ENCODE measurements at regions not wholly inside any gene's neighbourhood (a gene's known extent, or its start where the extent isn't known, plus 50 kb on each side); places are given as distances from the start of the nearest gene placed in this dataset.

GRCh38 chr15:98240303-98240702 is 279.8 kb downstream of the ARRDC4 start:
- no peak for TF ChIP-seq ZC3H10 (CRISPR knock-in tag; IDR thresholded peaks at IDR 0.05)
- TF ChIP-seq, protein P1, sequence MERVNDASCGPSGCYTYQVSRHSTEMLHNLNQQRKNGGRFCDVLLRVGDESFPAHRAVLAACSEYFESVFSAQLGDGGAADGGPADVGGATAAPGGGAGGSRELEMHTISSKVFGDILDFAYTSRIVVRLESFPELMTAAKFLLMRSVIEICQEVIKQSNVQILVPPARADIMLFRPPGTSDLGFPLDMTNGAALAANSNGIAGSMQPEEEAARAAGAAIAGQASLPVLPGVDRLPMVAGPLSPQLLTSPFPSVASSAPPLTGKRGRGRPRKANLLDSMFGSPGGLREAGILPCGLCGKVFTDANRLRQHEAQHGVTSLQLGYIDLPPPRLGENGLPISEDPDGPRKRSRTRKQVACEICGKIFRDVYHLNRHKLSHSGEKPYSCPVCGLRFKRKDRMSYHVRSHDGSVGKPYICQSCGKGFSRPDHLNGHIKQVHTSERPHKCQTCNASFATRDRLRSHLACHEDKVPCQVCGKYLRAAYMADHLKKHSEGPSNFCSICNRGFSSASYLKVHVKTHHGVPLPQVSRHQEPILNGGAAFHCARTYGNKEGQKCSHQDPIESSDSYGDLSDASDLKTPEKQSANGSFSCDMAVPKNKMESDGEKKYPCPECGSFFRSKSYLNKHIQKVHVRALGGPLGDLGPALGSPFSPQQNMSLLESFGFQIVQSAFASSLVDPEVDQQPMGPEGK (CRISPR knock-in tag; IDR thresholded peaks at IDR 0.05; ENCODE audit: borderline replicate concordance), result no peak
- no peak for TF ChIP-seq TOX (CRISPR knock-in tag; IDR thresholded peaks at IDR 0.05; ENCODE audit: borderline replicate concordance)
- no peak for TF ChIP-seq CREB5 (CRISPR knock-in tag; IDR thresholded peaks at IDR 0.05; ENCODE audit: low read depth)
- TF ChIP-seq SNAI2 (CRISPR knock-in tag; IDR thresholded peaks at IDR 0.05), result no peak
- TF ChIP-seq PPARA (CRISPR knock-in tag; IDR thresholded peaks at IDR 0.05; ENCODE audit: borderline replicate concordance), result no peak
- no peak for TF ChIP-seq CSDC2 (CRISPR knock-in tag; IDR thresholded peaks at IDR 0.05)
- TF ChIP-seq ZFP30 (CRISPR knock-in tag; IDR thresholded peaks at IDR 0.05), result no peak
- no peak for TF ChIP-seq ZNF8 (CRISPR knock-in tag; IDR thresholded peaks at IDR 0.05)
